ENCODE measurements at regions not wholly inside any gene's neighbourhood (a gene's known extent, or its start where the extent isn't known, plus 50 kb on each side); places are given as distances from the start of the nearest gene placed in this dataset.
A peak's percentile ranks its signal among the peaks of the same experiment; 100 is the strongest.

GRCh38 chr1:38775175-38775845 is 84.3 kb downstream of the RRAGC start:
- Histone ChIP-seq H3K79me1 (replicated peaks; ENCODE audit: low read length, poor library complexity, severe bottlenecking) (no peaks in the 10 kb centered on the region), H2BK15ac (ENCODE audit: low read depth, poor library complexity, severe bottlenecking) (no peak overlapping the region), H3K4me2 (ENCODE audit: low read length, poor library complexity, severe bottlenecking) (no peak overlapping the region), H3K27me3 (ENCODE audit: control insufficient read depth in 1 of 2, insufficient read depth in 1 of 2, low read length in 2 of 2) (peaks cover 7 to 35% of the 10 kb centered on the region in 2 experiments), H3K27ac (ENCODE audit: low read length, poor library complexity, severe bottlenecking) (no peak overlapping the region), H2AK5ac (ENCODE audit: low read length, severe bottlenecking) (no peak overlapping the region), H4K8ac (ENCODE audit: low read length) (no peak overlapping the region), H3K23ac (ENCODE audit: low read length in 2 of 2) (no peak overlapping the region), H4K91ac (ENCODE audit: low read length) (no peak overlapping the region), H3K9me3 (ENCODE audit: control insufficient read depth, low read length) (no peaks in the 10 kb centered on the region), H2AFZ (ENCODE audit: low read depth, low read length) (no peak overlapping the region), H3K18ac (ENCODE audit: low read depth in 1 of 2, low read length in 2 of 2) (no peak overlapping the region), H3K4ac (ENCODE audit: low read depth in 1 of 2, low read length in 2 of 2) (no peak overlapping the region), H3K9ac (ENCODE audit: low read length) (no peak overlapping the region), H2BK120ac (ENCODE audit: low read depth, low read length) (no peak overlapping the region), H2BK12ac (ENCODE audit: low read length in 2 of 2) (no peak overlapping the region), H3K14ac (ENCODE audit: low read length in 2 of 2) (peak overlapping the region in 1 of 2 experiments; percentile 33), H3K4me1 (ENCODE audit: control insufficient read depth, insufficient read depth, low read depth, low read length) (no peaks in the 10 kb centered on the region), H3K4me3 (ENCODE audit: insufficient read depth in 1 of 2, low read depth in 1 of 2, low read length in 2 of 2) (no peak overlapping the region), H3K36me3 (ENCODE audit: control insufficient read depth in 1 of 2, insufficient read depth in 2 of 2, low read depth in 1 of 2, low read length in 2 of 2) (no peaks in the 10 kb centered on the region), H2BK5ac (ENCODE audit: low read depth, low read length, poor library complexity, severe bottlenecking) (no peak overlapping the region)
- 94% methylated on average over 9 of the region's 9 CpGs for WGBS
- no peak for DNase-seq

GRCh38 chr1:38773483-38773882 is 86.1 kb downstream of the RRAGC start:
- no peak overlapping the region for H3K4me2 ChIP-seq (ENCODE audit: low read length, poor library complexity, severe bottlenecking)
- WGBS = 82% methylated on average over 1 of the region's 2 CpGs
- H3K27me3 ChIP-seq (ENCODE audit: control insufficient read depth in 1 of 2, insufficient read depth in 1 of 2, low read length in 2 of 2) = peaks cover 7 to 21% of the 10 kb centered on the region in 2 experiments
- no peak overlapping the region for H3K18ac ChIP-seq (ENCODE audit: low read depth in 1 of 2, low read length in 2 of 2)
- H4K8ac ChIP-seq (ENCODE audit: low read length) = no peak overlapping the region
- no peak overlapping the region for H2BK120ac ChIP-seq (ENCODE audit: low read depth, low read length)
- no peak overlapping the region for H3K9ac ChIP-seq (ENCODE audit: low read length)
- no peaks in the 10 kb centered on the region for H3K4me1 ChIP-seq (ENCODE audit: control insufficient read depth, insufficient read depth, low read depth, low read length)
- DNase-seq = no peak
- H4K91ac ChIP-seq (ENCODE audit: low read length) = no peak overlapping the region
- no peak overlapping the region for H2AFZ ChIP-seq (ENCODE audit: low read depth, low read length)
- no peaks in the 10 kb centered on the region for H3K36me3 ChIP-seq (ENCODE audit: control insufficient read depth in 1 of 2, insufficient read depth in 2 of 2, low read depth in 1 of 2, low read length in 2 of 2)
- H3K14ac ChIP-seq (ENCODE audit: low read length in 2 of 2) = no peak overlapping the region
- H2AK5ac ChIP-seq (ENCODE audit: low read length, severe bottlenecking) = no peak overlapping the region
- H2BK15ac ChIP-seq (ENCODE audit: low read depth, poor library complexity, severe bottlenecking) = no peak overlapping the region
- no peak overlapping the region for H3K4ac ChIP-seq (ENCODE audit: low read depth in 1 of 2, low read length in 2 of 2)
- no peaks in the 10 kb centered on the region for H3K9me3 ChIP-seq (ENCODE audit: control insufficient read depth, low read length)
- H3K27ac ChIP-seq (ENCODE audit: low read length, poor library complexity, severe bottlenecking) = no peak overlapping the region
- H2BK12ac ChIP-seq (ENCODE audit: low read length in 2 of 2) = no peak overlapping the region
- H3K79me1 ChIP-seq (replicated peaks; ENCODE audit: low read length, poor library complexity, severe bottlenecking) = no peaks in the 10 kb centered on the region
- no peak overlapping the region for H3K4me3 ChIP-seq (ENCODE audit: insufficient read depth in 1 of 2, low read depth in 1 of 2, low read length in 2 of 2)
- no peak overlapping the region for H2BK5ac ChIP-seq (ENCODE audit: low read depth, low read length, poor library complexity, severe bottlenecking)
- H3K23ac ChIP-seq (ENCODE audit: low read length in 2 of 2) = no peak overlapping the region

GRCh38 chr1:38772953-38773352 is 86.6 kb downstream of the RRAGC start:
- Histone ChIP-seq H3K79me1 (replicated peaks; ENCODE audit: low read length, poor library complexity, severe bottlenecking) (no peaks in the 10 kb centered on the region), H3K18ac (ENCODE audit: low read depth in 1 of 2, low read length in 2 of 2) (no peak overlapping the region), H3K27me3 (ENCODE audit: control insufficient read depth in 1 of 2, insufficient read depth in 1 of 2, low read length in 2 of 2) (peaks cover 7 to 16% of the 10 kb centered on the region in 2 experiments), H2BK5ac (ENCODE audit: low read depth, low read length, poor library complexity, severe bottlenecking) (no peak overlapping the region), H3K23ac (ENCODE audit: low read length in 2 of 2) (no peak overlapping the region), H2BK12ac (ENCODE audit: low read length in 2 of 2) (no peak overlapping the region), H4K91ac (ENCODE audit: low read length) (no peak overlapping the region), H2AFZ (ENCODE audit: low read depth, low read length) (no peak overlapping the region), H3K4me1 (ENCODE audit: control insufficient read depth, insufficient read depth, low read depth, low read length) (no peaks in the 10 kb centered on the region), H3K9ac (ENCODE audit: low read length) (no peak overlapping the region), H3K9me3 (ENCODE audit: control insufficient read depth, low read length) (no peaks in the 10 kb centered on the region), H3K4ac (ENCODE audit: low read depth in 1 of 2, low read length in 2 of 2) (no peak overlapping the region), H3K27ac (ENCODE audit: low read length, poor library complexity, severe bottlenecking) (no peak overlapping the region), H3K14ac (ENCODE audit: low read length in 2 of 2) (no peak overlapping the region), H2BK15ac (ENCODE audit: low read depth, poor library complexity, severe bottlenecking) (no peak overlapping the region), H3K4me2 (ENCODE audit: low read length, poor library complexity, severe bottlenecking) (no peak overlapping the region), H4K8ac (ENCODE audit: low read length) (no peak overlapping the region), H3K4me3 (ENCODE audit: insufficient read depth in 1 of 2, low read depth in 1 of 2, low read length in 2 of 2) (no peak overlapping the region), H3K36me3 (ENCODE audit: control insufficient read depth in 1 of 2, insufficient read depth in 2 of 2, low read depth in 1 of 2, low read length in 2 of 2) (no peaks in the 10 kb centered on the region), H2AK5ac (ENCODE audit: low read length, severe bottlenecking) (no peak overlapping the region), H2BK120ac (ENCODE audit: low read depth, low read length) (no peak overlapping the region)
- WGBS = 69% methylated on average over 3 of the region's 3 CpGs
- no peak for DNase-seq

DNA sequence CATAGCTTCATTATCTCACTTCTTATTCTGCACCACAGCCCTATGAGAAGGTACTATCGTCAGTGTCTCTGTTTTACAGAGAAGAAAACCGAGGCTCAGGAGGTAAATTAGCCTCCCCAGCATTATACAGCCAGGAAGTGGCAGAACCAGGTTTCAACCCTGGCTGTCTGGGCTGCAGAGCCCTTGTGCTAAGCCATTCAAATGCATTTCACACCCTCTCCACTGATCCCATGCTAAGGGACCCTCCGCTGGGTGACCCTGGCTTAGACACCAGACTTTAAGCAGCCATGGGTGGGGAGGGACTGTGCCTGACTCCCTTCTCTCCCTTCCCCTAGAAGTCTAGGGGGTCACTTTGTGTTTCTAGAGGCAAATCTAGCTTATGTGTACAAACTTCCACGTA is 87.5 kb downstream of the RRAGC start:
- Histone ChIP-seq H3K27ac (ENCODE audit: low read length, poor library complexity, severe bottlenecking) (no peak overlapping the region), H3K4me3 (ENCODE audit: insufficient read depth in 1 of 2, low read depth in 1 of 2, low read length in 2 of 2) (no peak overlapping the region), H2BK5ac (ENCODE audit: low read depth, low read length, poor library complexity, severe bottlenecking) (no peak overlapping the region), H3K79me1 (replicated peaks; ENCODE audit: low read length, poor library complexity, severe bottlenecking) (no peaks in the 10 kb centered on the region), H3K9ac (ENCODE audit: low read length) (no peak overlapping the region), H4K91ac (ENCODE audit: low read length) (no peak overlapping the region), H3K4ac (ENCODE audit: low read depth in 1 of 2, low read length in 2 of 2) (no peak overlapping the region), H3K4me2 (ENCODE audit: low read length, poor library complexity, severe bottlenecking) (no peak overlapping the region), H3K27me3 (ENCODE audit: control insufficient read depth in 1 of 2, insufficient read depth in 1 of 2, low read length in 2 of 2) (peaks cover 7 to 15% of the 10 kb centered on the region in 2 experiments), H3K23ac (ENCODE audit: low read length in 2 of 2) (no peak overlapping the region), H3K9me3 (ENCODE audit: control insufficient read depth, low read length) (no peaks in the 10 kb centered on the region), H2BK120ac (ENCODE audit: low read depth, low read length) (no peak overlapping the region), H2BK15ac (ENCODE audit: low read depth, poor library complexity, severe bottlenecking) (no peak overlapping the region), H2BK12ac (ENCODE audit: low read length in 2 of 2) (no peak overlapping the region), H4K8ac (ENCODE audit: low read length) (no peak overlapping the region), H3K4me1 (ENCODE audit: control insufficient read depth, insufficient read depth, low read depth, low read length) (no peaks in the 10 kb centered on the region), H3K18ac (ENCODE audit: low read depth in 1 of 2, low read length in 2 of 2) (no peak overlapping the region), H3K36me3 (ENCODE audit: control insufficient read depth in 1 of 2, insufficient read depth in 2 of 2, low read depth in 1 of 2, low read length in 2 of 2) (no peaks in the 10 kb centered on the region), H3K14ac (ENCODE audit: low read length in 2 of 2) (no peak overlapping the region), H2AFZ (ENCODE audit: low read depth, low read length) (no peak overlapping the region), H2AK5ac (ENCODE audit: low read length, severe bottlenecking) (no peak overlapping the region)
- 64% methylated on average over 4 of the region's 4 CpGs for WGBS
- no peak for DNase-seq

Measured in mesenchymal stem cell (in vitro differentiated cells and primary cell).